Thoracic aorta (tissue), 2 donors: ENCODE measurements at regions not wholly inside any gene's neighbourhood (a gene's known extent, or its start where the extent isn't known, plus 50 kb on each side); places are given as distances from the start of the nearest gene placed in this dataset.

Experiments used
- ATAC-seq: fragments of 150-250 bp; one replicate; pipeline ENCODE4 v1.8.0; 2017; ENCODE audit warnings: low read depth; ENCODE audit not compliant: insufficient number of reproducible peaks, low FRiP score
- DNase-seq: peaks from one replicate; pipeline ENCODE4 v3.0.0-alpha.2; 2020; ENCODE audit warnings: low spot score
- H3K27ac ChIP-seq, 2 donors: fragments of 200-600 bp; sonication (generic); 1 replicate in 1 of 2; 2 replicates in 1 of 2; pipeline ENCODE4 v1.5.1; 2016; ENCODE audit warnings: mild to moderate bottlenecking in 2 of 2, moderate library complexity in 2 of 2
- H3K27me3 ChIP-seq: fragments of 200-600 bp; sonication (generic); replicated peaks from 2 replicates; pipeline ENCODE4 v1.6.0; 2016; ENCODE audit warnings: mild to moderate bottlenecking; ENCODE audit not compliant: insufficient read depth
- H3K36me3 ChIP-seq: fragments of 200-600 bp; sonication (generic); one replicate; pipeline ENCODE4 v1.5.1; 2016
- H3K4me1 ChIP-seq, 2 donors: fragments of 200-600 bp; sonication (generic); 1 replicate in 1 of 2; 2 replicates in 1 of 2; pipeline versions ENCODE4 v1.5.1 to v1.6.0; 2016; ENCODE audit warnings: low read depth in 2 of 2, mild to moderate bottlenecking in 1 of 2; ENCODE audit not compliant: control insufficient read depth in 1 of 2
- H3K4me3 ChIP-seq: fragments of 200-600 bp; sonication (generic); 2 replicates; pipeline ENCODE4 v1.5.1; 2016; ENCODE audit warnings: mild to moderate bottlenecking
- H3K9me3 ChIP-seq: fragments of 200-600 bp; sonication (generic); 2 replicates; pipeline ENCODE4 v1.5.1; 2016
- TF ChIP-seq, protein P1 (sequence below): fragments of 200-600 bp; sonication (generic); IDR thresholded peaks from one replicate; pipeline ENCODE4 v1.5.1; 2019; ENCODE audit warnings: antibody characterized with exemption

DNA sequence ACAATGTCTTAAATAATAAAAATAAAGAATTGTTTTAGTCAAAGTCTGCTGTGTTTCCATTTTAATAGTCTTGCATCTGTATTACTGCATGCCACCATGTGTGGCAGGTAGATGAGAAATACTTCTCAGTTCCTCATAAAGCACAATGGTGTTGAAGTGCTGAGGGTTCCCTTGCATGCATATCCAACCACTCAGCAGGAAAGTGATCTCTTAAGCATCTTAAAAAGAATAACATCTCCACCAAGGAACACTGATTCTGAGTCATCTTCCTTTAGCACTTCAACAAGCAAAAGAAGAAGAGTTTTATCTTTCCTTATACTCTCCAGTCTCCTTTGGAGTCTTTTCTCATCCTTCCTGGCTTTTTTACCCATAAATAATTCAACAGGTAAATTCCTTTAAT lies 602.0 kb downstream of the TBL1XR1 start:
- ATAC-seq: no peak
- H3K4me3 ChIP-seq: no peak overlapping the region
- no peak overlapping the region for H3K27ac ChIP-seq
- no peaks in the 10 kb centered on the region for H3K36me3 ChIP-seq
- no peaks in the 10 kb centered on the region for H3K9me3 ChIP-seq
- H3K27me3 ChIP-seq: no peaks in the 10 kb centered on the region
- no peaks in the 10 kb centered on the region for H3K4me1 ChIP-seq
- TF ChIP-seq, protein P1, sequence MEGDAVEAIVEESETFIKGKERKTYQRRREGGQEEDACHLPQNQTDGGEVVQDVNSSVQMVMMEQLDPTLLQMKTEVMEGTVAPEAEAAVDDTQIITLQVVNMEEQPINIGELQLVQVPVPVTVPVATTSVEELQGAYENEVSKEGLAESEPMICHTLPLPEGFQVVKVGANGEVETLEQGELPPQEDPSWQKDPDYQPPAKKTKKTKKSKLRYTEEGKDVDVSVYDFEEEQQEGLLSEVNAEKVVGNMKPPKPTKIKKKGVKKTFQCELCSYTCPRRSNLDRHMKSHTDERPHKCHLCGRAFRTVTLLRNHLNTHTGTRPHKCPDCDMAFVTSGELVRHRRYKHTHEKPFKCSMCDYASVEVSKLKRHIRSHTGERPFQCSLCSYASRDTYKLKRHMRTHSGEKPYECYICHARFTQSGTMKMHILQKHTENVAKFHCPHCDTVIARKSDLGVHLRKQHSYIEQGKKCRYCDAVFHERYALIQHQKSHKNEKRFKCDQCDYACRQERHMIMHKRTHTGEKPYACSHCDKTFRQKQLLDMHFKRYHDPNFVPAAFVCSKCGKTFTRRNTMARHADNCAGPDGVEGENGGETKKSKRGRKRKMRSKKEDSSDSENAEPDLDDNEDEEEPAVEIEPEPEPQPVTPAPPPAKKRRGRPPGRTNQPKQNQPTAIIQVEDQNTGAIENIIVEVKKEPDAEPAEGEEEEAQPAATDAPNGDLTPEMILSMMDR: no peak
- DNase-seq: no peak

DNA sequence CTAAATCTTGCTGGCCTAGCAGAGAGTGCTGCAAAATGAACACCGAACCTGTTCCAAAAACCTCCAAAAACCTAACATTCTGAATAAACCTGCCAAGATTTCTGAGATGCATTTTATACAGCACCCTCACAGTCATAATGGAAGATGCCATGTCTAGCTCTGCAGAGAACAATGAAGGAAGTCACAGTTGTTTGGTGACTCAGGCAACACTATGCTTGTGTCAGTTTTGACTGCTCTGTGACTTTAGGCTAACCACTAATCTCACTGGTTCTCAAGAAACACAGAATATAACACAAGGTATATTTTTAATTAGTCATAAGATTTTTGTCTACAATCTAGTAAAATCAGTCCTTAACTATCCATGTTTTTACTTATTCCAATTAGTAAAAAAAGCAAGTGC lies 606.6 kb downstream of the TBL1XR1 start:
- Histone ChIP-seq H3K27me3 (no peaks in the 10 kb centered on the region), H3K4me1 (no peaks in the 10 kb centered on the region), H3K27ac (no peak overlapping the region), H3K9me3 (no peaks in the 10 kb centered on the region), H3K36me3 (no peaks in the 10 kb centered on the region), H3K4me3 (no peak overlapping the region)
- ATAC-seq: no peak
- no peak for DNase-seq
- TF ChIP-seq, protein P1: no peak

DNA sequence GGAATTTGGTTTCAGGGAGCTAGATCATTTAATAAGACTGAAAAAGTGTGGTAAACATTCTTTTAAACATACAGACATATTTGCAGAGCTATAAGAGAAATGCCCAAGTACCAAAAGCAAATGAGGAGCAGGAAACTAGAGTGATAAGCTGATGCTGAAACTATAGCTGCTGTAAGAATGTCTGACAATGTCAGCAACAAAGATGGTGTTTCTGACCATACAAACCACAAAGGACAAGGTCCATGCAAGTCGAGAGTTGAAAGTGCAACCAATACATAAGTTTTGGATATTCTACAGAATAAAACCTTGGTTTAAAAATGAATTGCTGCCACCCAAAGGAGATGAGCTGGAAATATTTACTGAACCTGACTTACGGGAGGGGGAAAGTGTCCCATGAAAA lies 610.2 kb downstream of the TBL1XR1 start:
- no peak for DNase-seq
- Histone ChIP-seq H3K4me3 (no peak overlapping the region), H3K27ac (no peak overlapping the region), H3K9me3 (no peaks in the 10 kb centered on the region), H3K27me3 (no peaks in the 10 kb centered on the region), H3K4me1 (no peaks in the 10 kb centered on the region), H3K36me3 (no peaks in the 10 kb centered on the region)
- TF ChIP-seq, protein P1: no peak
- no peak for ATAC-seq

DNA sequence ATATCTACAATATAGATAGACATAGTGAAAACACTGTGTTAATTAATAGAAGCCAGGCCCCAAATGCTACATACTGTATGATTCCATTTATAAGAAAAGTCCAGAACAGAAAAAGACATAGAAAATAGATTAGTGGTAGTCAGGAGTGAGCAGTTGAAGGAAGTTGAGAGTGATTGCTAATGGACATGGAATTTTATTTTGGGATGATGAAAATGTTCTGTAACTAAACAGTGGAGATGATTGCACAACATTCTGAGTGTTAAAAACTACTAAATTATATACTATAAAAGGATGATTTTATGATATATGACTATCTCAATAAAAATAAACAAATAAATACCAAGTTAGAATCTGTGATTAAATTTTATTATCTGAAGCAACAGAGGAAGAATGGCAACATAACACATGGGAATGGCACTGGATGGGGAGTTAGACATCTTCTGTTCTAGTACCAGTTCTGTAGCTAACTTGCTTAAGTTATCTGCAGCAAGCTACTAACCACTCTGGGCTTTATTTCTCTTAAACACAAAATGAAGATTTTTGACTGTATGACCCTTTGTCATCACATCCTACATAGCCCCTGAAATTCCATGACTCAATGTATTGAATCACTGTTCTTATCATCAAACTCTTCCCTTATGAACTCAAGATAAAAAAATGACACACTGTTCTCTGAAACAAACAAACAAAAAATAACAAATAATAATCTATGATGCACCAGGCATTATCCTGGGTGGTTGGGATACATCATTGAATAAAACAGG lies 612.7 kb downstream of the TBL1XR1 start:
- Histone ChIP-seq H3K4me1 (no peaks in the 10 kb centered on the region), H3K27me3 (no peaks in the 10 kb centered on the region), H3K4me3 (no peak overlapping the region), H3K9me3 (no peaks in the 10 kb centered on the region), H3K27ac (no peak overlapping the region), H3K36me3 (no peaks in the 10 kb centered on the region)
- TF ChIP-seq, protein P1: no peak
- DNase-seq: no peak
- ATAC-seq: no peak

DNA sequence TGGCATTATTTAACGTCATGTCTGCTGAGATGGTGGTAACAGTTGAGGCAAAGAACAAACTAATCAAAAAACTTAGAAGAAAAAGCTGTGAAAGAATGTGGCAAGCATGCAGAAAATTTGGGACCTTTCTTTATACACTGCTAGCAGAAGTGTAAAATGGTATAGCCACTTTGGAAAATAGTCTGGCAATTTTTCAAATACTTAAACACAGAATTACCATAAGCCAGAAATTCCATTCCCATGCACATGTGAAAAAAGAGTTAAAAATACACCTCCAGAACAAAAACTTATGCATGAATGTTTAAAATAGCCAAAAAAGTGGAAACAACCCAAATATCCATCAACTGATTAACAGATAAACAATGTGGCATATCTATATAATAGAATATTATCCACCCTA lies 613.3 kb downstream of the TBL1XR1 start:
- no peaks in the 10 kb centered on the region for H3K27me3 ChIP-seq
- no peak overlapping the region for H3K4me3 ChIP-seq
- H3K36me3 ChIP-seq: no peaks in the 10 kb centered on the region
- no peak for DNase-seq
- no peak for ATAC-seq
- H3K9me3 ChIP-seq: no peaks in the 10 kb centered on the region
- TF ChIP-seq, protein P1: no peak
- no peaks in the 10 kb centered on the region for H3K4me1 ChIP-seq
- H3K27ac ChIP-seq: no peak overlapping the region
